IMR-90 (cell line): ENCODE measurements at regions not wholly inside any gene's neighbourhood (a gene's known extent, or its start where the extent isn't known, plus 50 kb on each side); places are given as distances from the start of the nearest gene placed in this dataset.

Experiments used
- ATAC-seq: fragments of 200-7000 bp; cut with Tn5 transposase; 2 replicates; pipeline ENCODE4 v1.9.1; 2020; ENCODE audit warnings: low read depth, mild to moderate bottlenecking, moderate library complexity
- BruUV-seq: library from RNA; stranded (reverse); fragments of 400-500 nt; replicated peaks from 2 replicates; lab custom pipeline; 2021; lab: Mats Ljungman, UMichigan
- CTCF ChIA-PET: fragments of 300-600 bp; formaldehyde crosslinking; extraction: SDS; loops from one replicate; lab custom pipeline; 2021; ENCODE audit warnings: antibody characterized with exemption; lab: Yijun Ruan, JAX
- POLR2A ChIA-PET: fragments of 300-600 bp; sonication (Branson Sonifier 250); formaldehyde crosslinking; loops from one replicate; lab custom pipeline; 2022; ENCODE audit warnings: antibody characterized with exemption; ENCODE audit not compliant: unreplicated experiment; lab: Charles Lee
- DNase-seq: peaks from one replicate; pipeline ENCODE4 v3.0.0; 2013
- H2AFZ ChIP-seq: replicated peaks from 2 replicates; pipeline ENCODE3; 2013; ENCODE audit warnings: low read length, mild to moderate bottlenecking; ENCODE audit not compliant: poor library complexity
- H2AK5ac ChIP-seq: 2 replicates; pipeline ENCODE4 v1.6.1; 2013; ENCODE audit warnings: low read depth, low read length, inconsistent platforms
- H2AK9ac ChIP-seq: replicated peaks from 2 replicates; pipeline ENCODE3; 2013; ENCODE audit warnings: mild to moderate bottlenecking, low read depth, low read length, moderate library complexity; ENCODE audit not compliant: poor library complexity
- H2BK120ac ChIP-seq: 2 replicates; pipeline ENCODE4 v1.6.1; 2013; ENCODE audit warnings: low read depth, low read length, inconsistent platforms
- H2BK15ac ChIP-seq: 3 replicates; pipeline ENCODE4 v1.6.1; 2013; ENCODE audit warnings: low read depth, low read length, inconsistent platforms
- H2BK20ac ChIP-seq: 2 replicates; pipeline ENCODE4 v1.6.1; 2013; ENCODE audit warnings: low read depth, mild to moderate bottlenecking, inconsistent platforms, low read length, moderate library complexity
- H2BK5ac ChIP-seq: 2 replicates; pipeline ENCODE4 v1.6.1; 2013; ENCODE audit warnings: mild to moderate bottlenecking, low read depth, low read length, inconsistent platforms; ENCODE audit not compliant: poor library complexity, severe bottlenecking
- H3K14ac ChIP-seq: replicated peaks from 2 replicates; pipeline ENCODE4 v1.6.1; 2013; ENCODE audit warnings: low read depth, low read length, inconsistent platforms
- H3K18ac ChIP-seq: 2 replicates; pipeline ENCODE4 v1.6.1; 2013; ENCODE audit warnings: low read depth, low read length, control low read depth
- H3K23ac ChIP-seq: 2 replicates; pipeline ENCODE4 v1.6.1; 2013; ENCODE audit warnings: low read depth, low read length, inconsistent platforms
- H3K27ac ChIP-seq: 2 replicates; pipeline ENCODE4 v1.5.1; 2013; ENCODE audit warnings: mild to moderate bottlenecking, control low read depth, low read length; ENCODE audit not compliant: insufficient read depth
- H3K27me3 ChIP-seq: 2 replicates; pipeline ENCODE4 v1.6.1; 2013; ENCODE audit warnings: low read length; ENCODE audit not compliant: control insufficient read depth, insufficient read depth
- H3K36me3 ChIP-seq: 2 replicates; pipeline ENCODE4 v1.6.1; 2013; ENCODE audit warnings: low read length, mixed read lengths; ENCODE audit not compliant: control insufficient read depth, insufficient read depth
- H3K4ac ChIP-seq: 2 replicates; pipeline ENCODE4 v1.6.1; 2013; ENCODE audit warnings: low read depth, low read length, inconsistent platforms
- H3K4me1 ChIP-seq: 2 replicates; pipeline ENCODE4 v1.6.1; 2013; ENCODE audit warnings: low read length, mixed read lengths; ENCODE audit not compliant: control insufficient read depth, insufficient read depth
- H3K4me2 ChIP-seq: 2 replicates; pipeline ENCODE4 v1.6.1; 2013; ENCODE audit warnings: low read depth, mild to moderate bottlenecking, control low read depth, low read length, moderate library complexity
- H3K4me3 ChIP-seq: 2 replicates; pipeline ENCODE4 v1.5.1; 2013; ENCODE audit warnings: low read depth, mild to moderate bottlenecking, control low read depth, low read length, moderate library complexity; ENCODE audit not compliant: insufficient read depth
- H3K56ac ChIP-seq: 2 replicates; pipeline ENCODE4 v1.6.1; 2013; ENCODE audit warnings: low read length, inconsistent platforms; ENCODE audit not compliant: insufficient read depth; ENCODE audit errors: extremely low read depth
- H3K79me1 ChIP-seq, 2 experiments: 2 replicates each; pipeline ENCODE4 v1.6.1; 2013; ENCODE audit warnings: low read length in 2 of 2, inconsistent platforms in 1 of 2, low read depth in 1 of 2
- H3K9ac ChIP-seq: 2 replicates; pipeline ENCODE4 v1.6.1; 2013; ENCODE audit warnings: low read depth, low read length, control low read depth
- H3K9me1 ChIP-seq: 2 replicates; pipeline ENCODE4 v1.6.1; 2013; ENCODE audit warnings: low read length, inconsistent platforms; ENCODE audit not compliant: insufficient read depth
- H3K9me3 ChIP-seq: 2 replicates; pipeline ENCODE4 v1.6.1; 2013; ENCODE audit warnings: low read length; ENCODE audit not compliant: control insufficient read depth, insufficient read depth
- H4K20me1 ChIP-seq: 2 replicates; pipeline ENCODE4 v1.6.1; 2013; ENCODE audit warnings: low read length, inconsistent platforms; ENCODE audit not compliant: insufficient read depth
- H4K5ac ChIP-seq: 2 replicates; pipeline ENCODE4 v1.6.1; 2013; ENCODE audit warnings: mild to moderate bottlenecking, low read depth, low read length, control low read depth
- H4K8ac ChIP-seq, 2 experiments: 2 replicates each; pipeline ENCODE4 v1.6.1; 2013; ENCODE audit warnings: low read depth in 2 of 2, low read length in 2 of 2, control low read depth in 1 of 2, inconsistent platforms in 1 of 2
- H4K91ac ChIP-seq: 2 replicates; pipeline ENCODE4 v1.6.1; 2013; ENCODE audit warnings: low read depth, low read length, inconsistent platforms; ENCODE audit not compliant: insufficient read depth
- BHLHE40 ChIP-seq: fragments of 150-350 bp; IDR thresholded peaks from 2 replicates; pipeline ENCODE4 v1.6.1; 2016; ENCODE audit warnings: mild to moderate bottlenecking, low read depth, low read length
- CEBPB ChIP-seq: IDR thresholded peaks from 2 replicates; pipeline ENCODE4 v1.6.1; 2012; ENCODE audit warnings: low read depth, low read length, improper control_type of control experiment
- CHD1 ChIP-seq: IDR thresholded peaks from 2 replicates; pipeline ENCODE4 v1.6.1; 2012; ENCODE audit warnings: low read depth, low read length, improper control_type of control experiment
- FOS ChIP-seq: fragments of 150-350 bp; IDR thresholded peaks from 2 replicates; pipeline ENCODE4 v1.6.1; 2016; ENCODE audit warnings: low read depth, low read length
- MAFK ChIP-seq: IDR thresholded peaks from 2 replicates; pipeline ENCODE4 v1.6.1; 2012; ENCODE audit warnings: low read depth, low read length, improper control_type of control experiment
- MAZ ChIP-seq: IDR thresholded peaks from 2 replicates; pipeline ENCODE4 v1.6.1; 2012; ENCODE audit warnings: low read depth, mild to moderate bottlenecking, low read length, improper control_type of control experiment, moderate library complexity, borderline replicate concordance
- MXI1 ChIP-seq: IDR thresholded peaks from 2 replicates; pipeline ENCODE4 v1.6.1; 2012; ENCODE audit warnings: low read depth, mild to moderate bottlenecking, low read length, moderate library complexity, borderline replicate concordance
- NFE2L2 ChIP-seq: fragments of 150-350 bp; IDR thresholded peaks from 2 replicates; pipeline ENCODE4 v1.6.1; 2016; ENCODE audit warnings: low read depth, mild to moderate bottlenecking, low read length
- POLR2A ChIP-seq: IDR thresholded peaks from 2 replicates; pipeline ENCODE4 v1.6.1; 2012; ENCODE audit warnings: mild to moderate bottlenecking, low read depth, low read length
- RAD21 ChIP-seq: IDR thresholded peaks from 2 replicates; pipeline ENCODE4 v1.6.1; 2012; ENCODE audit warnings: low read length, improper control_type of control experiment
- RCOR1 ChIP-seq: IDR thresholded peaks from 2 replicates; pipeline ENCODE4 v1.6.1; 2012; ENCODE audit warnings: mild to moderate bottlenecking, low read length, improper control_type of control experiment; ENCODE audit not compliant: insufficient replicate concordance
- RFX5 ChIP-seq: IDR thresholded peaks from 2 replicates; pipeline ENCODE4 v1.8.0; 2012; ENCODE audit warnings: low read depth, mild to moderate bottlenecking, low read length, moderate library complexity
- SMC3 ChIP-seq: fragments of 150-350 bp; IDR thresholded peaks from 2 replicates; pipeline ENCODE4 v1.6.1; 2016; ENCODE audit warnings: low read depth, mild to moderate bottlenecking, antibody characterized with exemption, low read length, moderate library complexity
- USF2 ChIP-seq: fragments of 150-350 bp; IDR thresholded peaks from 2 replicates; pipeline ENCODE4 v1.6.1; 2017; ENCODE audit warnings: mild to moderate bottlenecking, antibody characterized with exemption, low read length, low read depth
- WGBS, 2 experiments: methylation state at CpG; one replicate each; pipeline versions ENCODE4 v1.1.5 to v1.1.7; 2013; ENCODE audit warnings: missing lambda C conversion rate in 2 of 2; ENCODE audit not compliant: insufficient read length in 1 of 2; ENCODE audit errors: extremely low coverage in 2 of 2; 5-methylcytosine and 5-hydroxymethylcytosine counted together
- dilution Hi-C: fragments of 300-500 bp; cut with HindIII; formaldehyde crosslinking; loops from one replicate; pipeline ENCODE4 v1.14.3; 2018; ENCODE audit warnings: low sequenced_read_pairs; ENCODE audit not compliant: unreplicated experiment
- in situ Hi-C: fragments of 300-500 bp; cut with MboI; formaldehyde crosslinking; loops from 3 replicates; pipeline ENCODE4 v1.14.3; 2019; ENCODE audit warnings: low sequenced_read_pairs, inconsistent platforms, mixed read lengths
- intact Hi-C: fragments of 100-400 bp; cut with micrococcal nuclease; formaldehyde crosslinking; loops from 2 replicates; pipeline ENCODE4 v1.10.0; 2022
- TF ChIP-seq, protein P1 (sequence below): conservative IDR thresholded peaks from 2 replicates; pipeline ENCODE4 v1.5.1; 2012; ENCODE audit warnings: mild to moderate bottlenecking, low read depth, low read length, improper control_type of control experiment
- TF ChIP-seq, protein P2 (sequence below): fragments of 150-350 bp; IDR thresholded peaks from 2 replicates; pipeline ENCODE4 v1.6.1; 2016; ENCODE audit warnings: low read depth, mild to moderate bottlenecking, low read length, moderate library complexity, borderline replicate concordance

GRCh38 chr5:152144030-152144429 lies 219.4 kb upstream of the GLRA1 start:
- Histone ChIP-seq H2BK5ac (no peak overlapping the region), H3K9ac (no peak overlapping the region), H2BK20ac (no peak overlapping the region), H2AFZ (no peak overlapping the region), H3K14ac (no peak overlapping the region), H2AK5ac (no peak overlapping the region), H3K79me1 (no peaks in the 10 kb centered on the region), H3K18ac (no peak overlapping the region), H3K36me3 (no peaks in the 10 kb centered on the region), H2BK120ac (no peak overlapping the region), H3K9me3 (no peaks in the 10 kb centered on the region), H3K27ac (no peak overlapping the region), H3K27me3 (no peaks in the 10 kb centered on the region), H3K9me1 (no peaks in the 10 kb centered on the region), H4K20me1 (no peaks in the 10 kb centered on the region), H3K4me3 (no peak overlapping the region), H4K91ac (no peak overlapping the region), H4K5ac (no peak overlapping the region), H2BK15ac (no peak overlapping the region), H3K4ac (no peak overlapping the region), H2AK9ac (no peak overlapping the region), H3K56ac (no peak overlapping the region), H3K4me2 (no peak overlapping the region), H3K23ac (no peak overlapping the region), H4K8ac (no peak overlapping the region), H3K4me1 (no peaks in the 10 kb centered on the region)
- ATAC-seq (no peak), DNase-seq (no peak)
- ChIA-PET CTCF (interaction anchor here (0.5 to 1.7 kb wide), 4 partner anchors 83 to 1140 kb away, joined by 3 to 23 read pairs (median 4); no protein-coding TSS in a partner anchor), POLR2A (no interaction called here)
- no TSS peak for BruUV-seq
- TF ChIP-seq CHD1 = no peak
- TF ChIP-seq USF2 = no peak
- no peak for TF ChIP-seq RFX5
- TF ChIP-seq SMC3 = no peak
- TF ChIP-seq, protein P1, sequence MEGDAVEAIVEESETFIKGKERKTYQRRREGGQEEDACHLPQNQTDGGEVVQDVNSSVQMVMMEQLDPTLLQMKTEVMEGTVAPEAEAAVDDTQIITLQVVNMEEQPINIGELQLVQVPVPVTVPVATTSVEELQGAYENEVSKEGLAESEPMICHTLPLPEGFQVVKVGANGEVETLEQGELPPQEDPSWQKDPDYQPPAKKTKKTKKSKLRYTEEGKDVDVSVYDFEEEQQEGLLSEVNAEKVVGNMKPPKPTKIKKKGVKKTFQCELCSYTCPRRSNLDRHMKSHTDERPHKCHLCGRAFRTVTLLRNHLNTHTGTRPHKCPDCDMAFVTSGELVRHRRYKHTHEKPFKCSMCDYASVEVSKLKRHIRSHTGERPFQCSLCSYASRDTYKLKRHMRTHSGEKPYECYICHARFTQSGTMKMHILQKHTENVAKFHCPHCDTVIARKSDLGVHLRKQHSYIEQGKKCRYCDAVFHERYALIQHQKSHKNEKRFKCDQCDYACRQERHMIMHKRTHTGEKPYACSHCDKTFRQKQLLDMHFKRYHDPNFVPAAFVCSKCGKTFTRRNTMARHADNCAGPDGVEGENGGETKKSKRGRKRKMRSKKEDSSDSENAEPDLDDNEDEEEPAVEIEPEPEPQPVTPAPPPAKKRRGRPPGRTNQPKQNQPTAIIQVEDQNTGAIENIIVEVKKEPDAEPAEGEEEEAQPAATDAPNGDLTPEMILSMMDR = no peak
- TF ChIP-seq MXI1 = no peak
- TF ChIP-seq BHLHE40 = no peak
- TF ChIP-seq CEBPB = no peak
- TF ChIP-seq MAZ = no peak
- TF ChIP-seq, protein P2, sequence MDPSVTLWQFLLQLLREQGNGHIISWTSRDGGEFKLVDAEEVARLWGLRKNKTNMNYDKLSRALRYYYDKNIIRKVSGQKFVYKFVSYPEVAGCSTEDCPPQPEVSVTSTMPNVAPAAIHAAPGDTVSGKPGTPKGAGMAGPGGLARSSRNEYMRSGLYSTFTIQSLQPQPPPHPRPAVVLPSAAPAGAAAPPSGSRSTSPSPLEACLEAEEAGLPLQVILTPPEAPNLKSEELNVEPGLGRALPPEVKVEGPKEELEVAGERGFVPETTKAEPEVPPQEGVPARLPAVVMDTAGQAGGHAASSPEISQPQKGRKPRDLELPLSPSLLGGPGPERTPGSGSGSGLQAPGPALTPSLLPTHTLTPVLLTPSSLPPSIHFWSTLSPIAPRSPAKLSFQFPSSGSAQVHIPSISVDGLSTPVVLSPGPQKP = no peak
- TF ChIP-seq POLR2A = no peak
- no peak for TF ChIP-seq NFE2L2
- TF ChIP-seq RAD21 = no peak
- no peak for TF ChIP-seq RCOR1
- no peak for TF ChIP-seq FOS
- TF ChIP-seq MAFK = no peak
- dilution Hi-C loops = no loop called here
- intact Hi-C loops = loop anchor here (5.0 to 10.0 kb wide), 2 partner anchors 372 to 1821 kb away; partner anchors contain the start of gene G3BP1
- 57% methylated on average over 4 of the region's 9 CpGs; no CpG with 5 or more reads in 1 of the 2 experiments for WGBS, 2 experiments
- in situ Hi-C loops = loop anchor here (5.0 kb wide), 1 partner anchor 317 kb away; no protein-coding TSS in a partner anchor
